Endothelial cell of umbilical vein (primary cell): ENCODE measurements at regions not wholly inside any gene's neighbourhood (a gene's known extent, or its start where the extent isn't known, plus 50 kb on each side); places are given as distances from the start of the nearest gene placed in this dataset.

Experiments
- BruUV-seq: library from RNA; stranded (reverse); fragments of 400-500 nt; replicated peaks from 2 replicates; lab custom pipeline; 2021; lab: Mats Ljungman, UMichigan
- CTCF ChIA-PET: fragments of 300-600, 350-600 bp; sonication (Branson Sonifier 250); formaldehyde crosslinking; loops from one replicate; lab custom pipeline; 2021; ENCODE audit warnings: antibody characterized with exemption, inconsistent platforms; lab: Charles Lee
- POLR2A ChIA-PET: fragments of 300-600, 350-600 bp; sonication (Branson Sonifier 250); formaldehyde crosslinking; loops from one replicate; lab custom pipeline; 2021; ENCODE audit warnings: antibody characterized with exemption, inconsistent platforms; lab: Charles Lee
- DNase-seq: peaks from one replicate; pipeline ENCODE4 v3.0.0-alpha.2; 2011; ENCODE audit warnings: low read depth, low spot score
- FAIRE-seq: peaks from 2 replicates; lab custom pipeline; 2011; peaks lifted over from hg19 to GRCh38; lab: Jason Lieb, UNC
- H2AFZ ChIP-seq: 2 replicates; pipeline ENCODE4 v1.6.0; 2012; ENCODE audit warnings: low read depth, low read length, control low read depth, inconsistent platforms
- H3K27ac ChIP-seq: 2 replicates; pipeline ENCODE4 v1.5.1; 2011; ENCODE audit warnings: low read depth, mild to moderate bottlenecking, control low read depth, low read length, moderate library complexity; ENCODE audit not compliant: insufficient read depth
- H3K27me3 ChIP-seq, 2 experiments: 2 replicates each; pipeline versions ENCODE4 v1.6.0 to v1.6.1; 2011; ENCODE audit warnings: low read length in 2 of 2, mixed read lengths in 1 of 2; ENCODE audit not compliant: control insufficient read depth in 2 of 2, insufficient read depth in 2 of 2
- H3K36me3 ChIP-seq, 2 experiments: 2 replicates in 1 of 2; 3 replicates in 1 of 2; pipeline ENCODE4 v1.5.1; 2011; ENCODE audit warnings: low read length in 2 of 2, mild to moderate bottlenecking in 1 of 2, moderate library complexity in 1 of 2; ENCODE audit not compliant: control insufficient read depth in 2 of 2, insufficient read depth in 2 of 2; ENCODE audit errors: extremely low read depth in 1 of 2
- H3K4me1 ChIP-seq: 3 replicates; pipeline ENCODE4 v1.5.1; 2011; ENCODE audit warnings: mild to moderate bottlenecking, low read length; ENCODE audit not compliant: control insufficient read depth, insufficient read depth; ENCODE audit errors: extremely low read depth
- H3K4me2 ChIP-seq: 2 replicates; pipeline ENCODE4 v1.6.1; 2011; ENCODE audit warnings: low read length, control low read depth, mixed read lengths; ENCODE audit not compliant: insufficient read depth
- H3K4me3 ChIP-seq, 3 experiments: fragments of 200-600 bp in 1 of 3; sonication (generic), shearing (Covaris generic) in 1 of 3; replicated peaks in 1 of 3; 2 replicates each; pipeline ENCODE4 v1.5.1; 2011 to 2016; ENCODE audit warnings: control low read depth in 3 of 3, low read length in 3 of 3, mild to moderate bottlenecking in 2 of 3, inconsistent platforms in 1 of 3, low read depth in 1 of 3, moderate library complexity in 1 of 3; ENCODE audit not compliant: insufficient read depth in 1 of 3
- H3K79me2 ChIP-seq: 2 replicates; pipeline ENCODE4 v1.6.0; 2012; ENCODE audit warnings: low read length, inconsistent platforms; ENCODE audit not compliant: control insufficient read depth, insufficient read depth
- H3K9ac ChIP-seq: replicated peaks from 2 replicates; pipeline ENCODE3; 2011; ENCODE audit warnings: low read length, control low read depth; ENCODE audit not compliant: insufficient read depth; ENCODE audit errors: extremely low read depth
- H3K9me1 ChIP-seq: replicated peaks from 3 replicates; pipeline ENCODE4 v1.6.0; 2011; ENCODE audit warnings: mild to moderate bottlenecking, low read length; ENCODE audit not compliant: control insufficient read depth, insufficient read depth; ENCODE audit errors: extremely low read depth
- H3K9me3 ChIP-seq: replicated peaks from 2 replicates; pipeline ENCODE4 v1.5.1; 2012; ENCODE audit warnings: low read length, inconsistent platforms; ENCODE audit not compliant: control insufficient read depth, insufficient read depth
- H4K20me1 ChIP-seq: replicated peaks from 2 replicates; pipeline ENCODE3; 2011; ENCODE audit warnings: mild to moderate bottlenecking, low read length; ENCODE audit not compliant: control insufficient read depth, insufficient read depth; ENCODE audit errors: extremely low read depth
- EZH2 ChIP-seq: IDR thresholded peaks from 2 replicates; pipeline ENCODE4 v1.6.1; 2012; ENCODE audit warnings: borderline replicate concordance, low read depth, mild to moderate bottlenecking, moderate library complexity, low read length, inconsistent platforms; ENCODE audit not compliant: severe bottlenecking
- FOS ChIP-seq: IDR thresholded peaks from 2 replicates; pipeline ENCODE4 v1.6.1; 2011; ENCODE audit warnings: mild to moderate bottlenecking, low read length, moderate library complexity, borderline replicate concordance; ENCODE audit not compliant: insufficient read depth
- GATA2 ChIP-seq: IDR thresholded peaks from 2 replicates; pipeline ENCODE4 v1.7.0; 2011; ENCODE audit warnings: low read depth, mild to moderate bottlenecking, moderate library complexity, mixed read lengths, low read length; ENCODE audit not compliant: insufficient read length, insufficient read depth
- JUN ChIP-seq: IDR thresholded peaks from 2 replicates; pipeline ENCODE4 v1.6.1; 2011; ENCODE audit warnings: borderline replicate concordance, low read depth; ENCODE audit not compliant: insufficient read length, insufficient read depth
- MYC ChIP-seq: IDR thresholded peaks from one replicate; pipeline ENCODE4 v1.6.1; 2011; ENCODE audit warnings: mild to moderate bottlenecking, low read depth, low read length
- POLR2A ChIP-seq: IDR thresholded peaks from 2 replicates; pipeline ENCODE4 v1.6.1; 2012; ENCODE audit warnings: low read depth, mild to moderate bottlenecking, control low read depth, low read length
- POLR2AphosphoS5 ChIP-seq: IDR thresholded peaks from 2 replicates; pipeline ENCODE4 v1.6.1; 2012; ENCODE audit warnings: low read depth, mild to moderate bottlenecking, control low read depth, low read length, moderate library complexity; ENCODE audit not compliant: insufficient read depth
- dilution Hi-C: fragments of 300-500 bp; cut with MboI; formaldehyde crosslinking; loops from one replicate; pipeline ENCODE4 v1.15.0; 2019; ENCODE audit warnings: low sequenced_read_pairs; ENCODE audit not compliant: extremely low pct_ligation_motif_present
- intact Hi-C: fragments of 100-400 bp; cut with micrococcal nuclease; formaldehyde crosslinking; loops from one replicate; pipeline ENCODE4 v1.10.0; 2022
- TF ChIP-seq, protein P1 (sequence below), 2 donors: IDR thresholded peaks; 1 replicate in 1 of 2; 2 replicates in 1 of 2; pipeline ENCODE4 v1.5.1; 2011; ENCODE audit warnings: low read length in 2 of 2, mild to moderate bottlenecking in 2 of 2, moderate library complexity in 2 of 2, control low read depth in 1 of 2, inconsistent platforms in 1 of 2, low read depth in 1 of 2; ENCODE audit not compliant: insufficient read depth in 1 of 2; ENCODE audit errors: extremely low read depth in 1 of 2
- TF ChIP-seq, protein P2 (sequence below): IDR thresholded peaks from 2 replicates; pipeline ENCODE4 v1.6.1; 2011; ENCODE audit not compliant: insufficient read depth, insufficient read length

DNA sequence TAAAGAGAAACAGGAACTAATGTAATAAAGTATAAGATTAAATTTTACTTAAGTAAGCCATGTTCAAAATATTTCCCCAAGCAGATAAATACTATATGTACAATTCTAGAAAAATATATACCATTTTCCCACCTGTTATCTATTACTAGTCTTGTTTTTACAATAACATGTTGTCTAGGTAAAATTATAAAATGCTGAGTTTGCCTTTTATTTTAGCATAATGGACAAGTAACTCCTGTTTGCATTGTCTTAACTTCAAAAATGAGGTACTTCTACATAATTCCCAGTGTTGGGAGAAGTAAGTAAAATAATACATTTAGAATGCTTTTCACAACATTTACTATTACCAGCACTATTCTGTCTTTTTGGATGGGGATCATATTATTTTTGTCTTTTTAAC lies 800.5 kb downstream of the SLITRK6 start:
- Histone ChIP-seq H3K27ac (no peak overlapping the region), H3K27me3 (no peaks in the 10 kb centered on the region), H3K9me1 (no peaks in the 10 kb centered on the region), H3K4me1 (no peaks in the 10 kb centered on the region), H3K4me3 (no peak overlapping the region), H3K36me3 (no peaks in the 10 kb centered on the region), H2AFZ (no peak overlapping the region), H3K4me2 (no peak overlapping the region), H3K9me3 (no peaks in the 10 kb centered on the region), H4K20me1 (no peaks in the 10 kb centered on the region), H3K9ac (no peak overlapping the region), H3K79me2 (no peaks in the 10 kb centered on the region)
- DNase-seq (no peak), FAIRE-seq (no peak)
- dilution Hi-C loops (no loop called here), intact Hi-C loops (no loop called here)
- POLR2A ChIA-PET = no interaction called here
- no TSS peak for BruUV-seq
- TF ChIP-seq, protein P1, sequence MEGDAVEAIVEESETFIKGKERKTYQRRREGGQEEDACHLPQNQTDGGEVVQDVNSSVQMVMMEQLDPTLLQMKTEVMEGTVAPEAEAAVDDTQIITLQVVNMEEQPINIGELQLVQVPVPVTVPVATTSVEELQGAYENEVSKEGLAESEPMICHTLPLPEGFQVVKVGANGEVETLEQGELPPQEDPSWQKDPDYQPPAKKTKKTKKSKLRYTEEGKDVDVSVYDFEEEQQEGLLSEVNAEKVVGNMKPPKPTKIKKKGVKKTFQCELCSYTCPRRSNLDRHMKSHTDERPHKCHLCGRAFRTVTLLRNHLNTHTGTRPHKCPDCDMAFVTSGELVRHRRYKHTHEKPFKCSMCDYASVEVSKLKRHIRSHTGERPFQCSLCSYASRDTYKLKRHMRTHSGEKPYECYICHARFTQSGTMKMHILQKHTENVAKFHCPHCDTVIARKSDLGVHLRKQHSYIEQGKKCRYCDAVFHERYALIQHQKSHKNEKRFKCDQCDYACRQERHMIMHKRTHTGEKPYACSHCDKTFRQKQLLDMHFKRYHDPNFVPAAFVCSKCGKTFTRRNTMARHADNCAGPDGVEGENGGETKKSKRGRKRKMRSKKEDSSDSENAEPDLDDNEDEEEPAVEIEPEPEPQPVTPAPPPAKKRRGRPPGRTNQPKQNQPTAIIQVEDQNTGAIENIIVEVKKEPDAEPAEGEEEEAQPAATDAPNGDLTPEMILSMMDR (IDR thresholded peaks at IDR 0.05; ENCODE audit: extremely low read depth in 1 of 2, insufficient read depth in 1 of 2, low read depth in 1 of 2, low read length in 2 of 2) = no peak
- TF ChIP-seq FOS (no peak), GATA2 (no peak), JUN (no peak), EZH2 (no peak), POLR2A (no peak), POLR2AphosphoS5 (no peak), MYC (no peak)
- TF ChIP-seq, protein P2, sequence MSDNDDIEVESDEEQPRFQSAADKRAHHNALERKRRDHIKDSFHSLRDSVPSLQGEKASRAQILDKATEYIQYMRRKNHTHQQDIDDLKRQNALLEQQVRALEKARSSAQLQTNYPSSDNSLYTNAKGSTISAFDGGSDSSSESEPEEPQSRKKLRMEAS = no peak
- CTCF ChIA-PET = no interaction called here
